Suprapubic skin (tissue), 4 donors: ENCODE measurements at regions not wholly inside any gene's neighbourhood (a gene's known extent, or its start where the extent isn't known, plus 50 kb on each side); places are given as distances from the start of the nearest gene placed in this dataset.

Source experiments
- EP300 ChIP-seq: sonication (generic); formaldehyde crosslinking; IDR thresholded peaks from one replicate; pipeline ENCODE4 v1.6.1; 2017; ENCODE audit warnings: antibody characterized with exemption
- POLR2A ChIP-seq, 2 donors: fragments of 450-650 bp; IDR thresholded peaks; one replicate each; pipeline ENCODE4 v1.6.1; 2017; ENCODE audit warnings: antibody characterized with exemption in 2 of 2, mild to moderate bottlenecking in 2 of 2, moderate library complexity in 2 of 2
- POLR2AphosphoS5 ChIP-seq, 3 donors: sonication (generic); formaldehyde crosslinking; IDR thresholded peaks; one replicate each; pipeline ENCODE4 v1.6.1; 2017; ENCODE audit warnings: antibody characterized with exemption in 3 of 3
- TF ChIP-seq, protein P1 (sequence below), 2 donors: fragments of 200-600 bp in 1 of 2; fragments of 450-650 bp in 1 of 2; sonication (generic) in 1 of 2; IDR thresholded peaks; one replicate each; pipeline ENCODE4 v1.5.1; 2016 to 2019; ENCODE audit warnings: antibody characterized with exemption in 2 of 2, mild to moderate bottlenecking in 1 of 2, moderate library complexity in 1 of 2

DNA sequence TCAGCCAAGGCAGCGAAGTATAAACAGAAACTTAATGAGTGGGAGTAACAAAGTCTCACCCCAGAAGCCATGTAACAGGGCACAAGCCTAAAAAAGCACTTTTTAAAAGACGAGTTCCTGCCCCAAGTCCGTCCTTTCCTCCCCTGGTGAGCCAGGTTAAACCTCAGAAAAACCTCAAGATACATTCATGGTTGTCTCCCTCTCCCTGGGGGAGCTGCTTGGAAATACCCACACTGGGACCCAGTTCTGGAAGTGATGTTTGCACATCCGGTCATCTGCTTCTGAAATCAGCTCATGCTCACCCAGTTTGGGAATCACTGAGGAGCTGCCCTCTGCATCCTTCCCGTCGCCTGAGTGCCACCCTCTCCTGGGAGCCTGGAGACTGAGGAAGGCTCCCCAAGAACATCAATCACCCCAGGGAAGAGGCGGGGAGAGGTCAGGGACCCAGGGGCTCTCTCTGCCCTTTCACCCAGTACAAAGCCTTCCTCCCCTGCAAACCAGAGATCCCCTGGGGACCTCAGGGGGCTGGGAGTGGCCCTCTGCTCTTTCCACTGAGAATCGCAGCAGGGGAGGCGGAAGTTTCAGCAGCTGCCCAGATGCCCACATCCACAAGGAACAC lies 150.6 kb upstream of the AGAP1 start:
- TF ChIP-seq, protein P1, sequence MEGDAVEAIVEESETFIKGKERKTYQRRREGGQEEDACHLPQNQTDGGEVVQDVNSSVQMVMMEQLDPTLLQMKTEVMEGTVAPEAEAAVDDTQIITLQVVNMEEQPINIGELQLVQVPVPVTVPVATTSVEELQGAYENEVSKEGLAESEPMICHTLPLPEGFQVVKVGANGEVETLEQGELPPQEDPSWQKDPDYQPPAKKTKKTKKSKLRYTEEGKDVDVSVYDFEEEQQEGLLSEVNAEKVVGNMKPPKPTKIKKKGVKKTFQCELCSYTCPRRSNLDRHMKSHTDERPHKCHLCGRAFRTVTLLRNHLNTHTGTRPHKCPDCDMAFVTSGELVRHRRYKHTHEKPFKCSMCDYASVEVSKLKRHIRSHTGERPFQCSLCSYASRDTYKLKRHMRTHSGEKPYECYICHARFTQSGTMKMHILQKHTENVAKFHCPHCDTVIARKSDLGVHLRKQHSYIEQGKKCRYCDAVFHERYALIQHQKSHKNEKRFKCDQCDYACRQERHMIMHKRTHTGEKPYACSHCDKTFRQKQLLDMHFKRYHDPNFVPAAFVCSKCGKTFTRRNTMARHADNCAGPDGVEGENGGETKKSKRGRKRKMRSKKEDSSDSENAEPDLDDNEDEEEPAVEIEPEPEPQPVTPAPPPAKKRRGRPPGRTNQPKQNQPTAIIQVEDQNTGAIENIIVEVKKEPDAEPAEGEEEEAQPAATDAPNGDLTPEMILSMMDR (IDR thresholded peaks at IDR 0.05) = no peak
- no peak for TF ChIP-seq POLR2A (IDR thresholded peaks at IDR 0.05)
- TF ChIP-seq POLR2AphosphoS5 (IDR thresholded peaks at IDR 0.05) = no peak
- no peak for TF ChIP-seq EP300
